BJ (cell line): ENCODE measurements at regions not wholly inside any gene's neighbourhood (a gene's known extent, or its start where the extent isn't known, plus 50 kb on each side); places are given as distances from the start of the nearest gene placed in this dataset.

Experiments
- CTCF ChIA-PET: fragments of 350-600 bp; formaldehyde crosslinking; extraction: SDS; loops from one replicate; lab custom pipeline; 2021; ENCODE audit warnings: antibody characterized with exemption, inconsistent platforms; lab: Yijun Ruan, JAX
- POLR2A ChIA-PET: fragments of 300-600 bp; sonication (Branson Sonifier 250); formaldehyde crosslinking; extraction: SDS; loops from one replicate; lab custom pipeline; 2021; ENCODE audit warnings: antibody characterized with exemption; lab: Charles Lee
- DNase-seq: peaks from one replicate; pipeline ENCODE4 v3.0.0-alpha.2; 2011; ENCODE audit warnings: low read depth
- H3K27me3 ChIP-seq: 2 replicates; pipeline ENCODE4 v1.6.0; 2011; ENCODE audit warnings: low read length; ENCODE audit not compliant: control insufficient read depth, insufficient read depth
- H3K36me3 ChIP-seq: 2 replicates; pipeline ENCODE4 v1.5.1; 2011; ENCODE audit warnings: low read length; ENCODE audit not compliant: control insufficient read depth, insufficient read depth
- H3K4me3 ChIP-seq: 2 replicates; pipeline ENCODE4 v1.5.1; 2011; ENCODE audit warnings: low read depth, mild to moderate bottlenecking, control low read depth, low read length
- TF ChIP-seq, protein P1 (sequence below): IDR thresholded peaks from 2 replicates; pipeline ENCODE4 v1.5.1; 2011; ENCODE audit warnings: low read depth, mild to moderate bottlenecking, control low read depth, inconsistent platforms, low read length, moderate library complexity; ENCODE audit not compliant: insufficient read depth

DNA sequence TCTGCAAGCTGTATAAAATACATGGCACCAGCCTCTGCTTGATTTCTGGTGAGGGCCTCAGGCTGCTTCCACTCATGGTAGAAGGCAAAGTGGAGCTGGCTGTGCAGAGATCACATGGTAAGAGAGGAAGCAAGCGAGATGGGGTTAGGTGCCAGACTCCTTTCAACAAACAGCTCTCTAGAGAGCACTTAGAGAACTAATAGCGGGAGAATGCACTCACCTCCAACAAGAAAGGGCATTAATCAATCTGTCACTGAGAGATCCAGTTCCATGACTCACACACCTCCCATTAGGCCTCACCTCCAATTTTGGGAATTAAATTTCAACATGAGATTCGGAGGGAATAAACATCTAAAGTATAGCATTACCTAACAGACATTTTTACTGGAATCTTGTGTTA is 644.1 kb upstream of the ARRDC4 start:
- CTCF ChIA-PET = interaction anchor here (0.6 kb wide), 1 partner anchor 33 kb away, joined by 3 read pairs; no protein-coding TSS in a partner anchor
- no peak overlapping the region for H3K4me3 ChIP-seq
- POLR2A ChIA-PET = no interaction called here

DNA sequence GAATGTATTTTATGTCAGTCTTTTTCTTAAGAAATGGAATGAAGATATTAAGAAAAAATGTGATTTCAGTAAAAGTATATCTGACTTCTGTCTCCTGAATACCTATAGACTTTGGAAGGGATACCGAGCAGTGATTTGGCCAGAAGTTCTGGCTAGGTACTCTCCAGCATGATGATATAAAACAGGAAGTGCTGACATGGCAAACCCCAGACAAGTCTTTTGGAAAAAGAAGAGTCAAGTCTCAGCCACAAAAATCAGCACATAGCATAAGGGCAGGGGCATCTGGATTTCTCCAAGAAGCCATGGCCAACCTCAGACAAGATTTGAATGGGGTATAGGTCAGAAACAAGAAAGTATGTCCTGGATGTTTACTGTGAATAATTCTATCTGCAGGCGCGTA is 643.3 kb upstream of the ARRDC4 start:
- DNase-seq = no peak
- H3K4me3 ChIP-seq = no peak overlapping the region
- CTCF ChIA-PET = no interaction called here
- TF ChIP-seq, protein P1, sequence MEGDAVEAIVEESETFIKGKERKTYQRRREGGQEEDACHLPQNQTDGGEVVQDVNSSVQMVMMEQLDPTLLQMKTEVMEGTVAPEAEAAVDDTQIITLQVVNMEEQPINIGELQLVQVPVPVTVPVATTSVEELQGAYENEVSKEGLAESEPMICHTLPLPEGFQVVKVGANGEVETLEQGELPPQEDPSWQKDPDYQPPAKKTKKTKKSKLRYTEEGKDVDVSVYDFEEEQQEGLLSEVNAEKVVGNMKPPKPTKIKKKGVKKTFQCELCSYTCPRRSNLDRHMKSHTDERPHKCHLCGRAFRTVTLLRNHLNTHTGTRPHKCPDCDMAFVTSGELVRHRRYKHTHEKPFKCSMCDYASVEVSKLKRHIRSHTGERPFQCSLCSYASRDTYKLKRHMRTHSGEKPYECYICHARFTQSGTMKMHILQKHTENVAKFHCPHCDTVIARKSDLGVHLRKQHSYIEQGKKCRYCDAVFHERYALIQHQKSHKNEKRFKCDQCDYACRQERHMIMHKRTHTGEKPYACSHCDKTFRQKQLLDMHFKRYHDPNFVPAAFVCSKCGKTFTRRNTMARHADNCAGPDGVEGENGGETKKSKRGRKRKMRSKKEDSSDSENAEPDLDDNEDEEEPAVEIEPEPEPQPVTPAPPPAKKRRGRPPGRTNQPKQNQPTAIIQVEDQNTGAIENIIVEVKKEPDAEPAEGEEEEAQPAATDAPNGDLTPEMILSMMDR = no peak
- POLR2A ChIA-PET = no interaction called here
- no peaks in the 10 kb centered on the region for H3K27me3 ChIP-seq
- no peaks in the 10 kb centered on the region for H3K36me3 ChIP-seq

More for the DNA sequence above, 644.1 kb upstream of the ARRDC4 start:
- DNase-seq = no peak
- no peaks in the 10 kb centered on the region for H3K36me3 ChIP-seq
- H3K27me3 ChIP-seq = no peaks in the 10 kb centered on the region
- TF ChIP-seq, protein P1 = no peak

DNA sequence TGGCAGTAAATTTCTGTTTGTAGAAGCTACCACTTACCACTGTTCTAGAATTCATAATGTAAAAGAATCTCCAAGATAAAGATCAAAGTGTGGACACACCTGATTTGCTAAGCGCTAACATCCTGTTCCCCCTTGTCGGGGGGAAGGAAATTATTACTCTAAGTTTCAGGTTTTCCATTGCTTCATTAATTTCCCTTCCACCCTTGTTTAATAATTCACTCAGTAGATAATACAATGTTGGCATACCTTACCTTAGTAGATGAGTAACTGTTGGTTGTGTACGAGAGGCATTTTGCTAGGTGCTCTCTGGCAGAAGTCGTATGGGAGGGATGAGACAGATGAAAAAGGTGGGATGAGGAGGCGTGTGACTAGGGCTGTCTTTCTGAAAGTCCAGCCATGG is 641.2 kb upstream of the ARRDC4 start:
- CTCF ChIA-PET = no interaction called here
- DNase-seq = no peak
- Histone ChIP-seq H3K27me3 (no peaks in the 10 kb centered on the region), H3K4me3 (no peak overlapping the region), H3K36me3 (no peaks in the 10 kb centered on the region)
- POLR2A ChIA-PET = no interaction called here
- TF ChIP-seq, protein P1 = no peak

DNA sequence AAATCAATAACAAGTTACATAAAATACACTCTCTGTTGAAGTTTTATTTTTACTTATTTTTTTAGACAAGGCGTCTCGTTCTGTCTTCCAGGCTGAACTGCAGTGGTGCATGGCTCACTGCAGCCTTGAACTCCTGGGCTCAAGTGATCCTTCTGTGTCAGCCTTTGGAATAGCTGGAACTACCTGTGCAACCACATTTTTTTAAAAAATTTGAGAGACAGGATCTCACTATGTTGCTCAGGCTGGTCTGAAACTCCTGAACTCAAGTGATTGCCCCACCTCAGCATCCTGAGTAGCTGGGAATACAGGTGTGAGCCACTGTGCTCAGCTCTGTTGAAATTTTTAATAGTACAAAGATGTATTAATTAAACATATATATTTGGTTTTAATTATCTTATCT is 614.3 kb upstream of the ARRDC4 start:
- POLR2A ChIA-PET = no interaction called here
- CTCF ChIA-PET = no interaction called here
- DNase-seq = no peak
- Histone ChIP-seq H3K4me3 (no peak overlapping the region), H3K27me3 (no peaks in the 10 kb centered on the region), H3K36me3 (no peaks in the 10 kb centered on the region)
- TF ChIP-seq, protein P1 = no peak

DNA sequence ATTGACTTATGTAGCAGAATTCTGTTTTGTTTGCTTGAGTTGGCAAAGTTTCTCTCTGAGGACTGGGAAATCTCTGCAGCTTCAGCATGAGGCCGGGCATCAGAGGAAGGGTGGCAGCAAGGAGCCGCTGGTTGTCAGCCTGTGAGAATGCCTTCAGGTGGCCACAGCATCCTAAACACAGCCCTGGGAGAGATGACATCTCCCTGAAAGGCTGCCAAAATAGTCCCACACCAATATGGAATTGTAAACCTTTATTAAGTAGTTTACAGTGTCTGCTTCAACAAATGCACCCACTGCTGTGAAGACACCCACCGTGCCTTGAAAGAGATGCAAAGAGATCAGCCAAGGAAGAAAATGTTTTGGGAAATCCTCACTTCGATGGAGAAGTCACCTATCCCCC is 609.7 kb upstream of the ARRDC4 start:
- TF ChIP-seq, protein P1 = no peak

More for the DNA sequence above, 609.7 kb upstream of the ARRDC4 start:
- ChIA-PET POLR2A (no interaction called here), CTCF (no interaction called here)
- DNase-seq = no peak
- no peaks in the 10 kb centered on the region for H3K36me3 ChIP-seq
- no peaks in the 10 kb centered on the region for H3K27me3 ChIP-seq
- H3K4me3 ChIP-seq = no peak overlapping the region
